Stimulated activated CD4-positive, alpha-beta T cell treated with anti-CD3 and anti-CD28 coated beads, Interleukin-4, amount 100 ng/mL, for 24 hours (primary cell): ENCODE measurements at regions not wholly inside any gene's neighbourhood (a gene's known extent, or its start where the extent isn't known, plus 50 kb on each side); places are given as distances from the start of the nearest gene placed in this dataset.
A peak's percentile ranks its signal among the peaks of the same experiment; 100 is the strongest.
"Not testable (repeated sequence)": the region's sequence is repeated elsewhere in the genome, so short reads cannot be mapped to it uniquely, and the experiment has no call there.

ENCODE experiments used
- DNase-seq: peaks from one replicate; pipeline ENCODE4 v3.0.0-alpha.2; 2020

DNA sequence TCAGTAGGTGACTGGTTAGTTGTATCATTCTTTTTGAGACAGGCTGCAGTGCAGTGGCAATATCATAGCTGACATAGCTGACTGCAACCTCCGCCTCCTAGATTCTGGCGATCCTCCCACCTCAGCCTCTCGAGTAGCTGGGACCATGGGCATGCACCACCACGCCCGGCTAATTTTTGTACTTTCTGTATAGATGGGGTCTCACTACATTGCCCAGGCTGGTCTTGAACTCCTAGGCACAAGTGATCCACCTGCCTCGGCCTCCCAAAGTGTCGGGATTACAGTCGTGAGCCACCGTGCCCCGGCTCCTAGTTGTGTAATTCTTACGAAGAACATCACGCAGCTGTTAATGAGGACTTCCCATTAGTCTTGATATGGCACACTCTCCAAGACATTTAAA is 123.4 kb upstream of the VKORC1L1 start:
- DNase-seq: no peak

DNA sequence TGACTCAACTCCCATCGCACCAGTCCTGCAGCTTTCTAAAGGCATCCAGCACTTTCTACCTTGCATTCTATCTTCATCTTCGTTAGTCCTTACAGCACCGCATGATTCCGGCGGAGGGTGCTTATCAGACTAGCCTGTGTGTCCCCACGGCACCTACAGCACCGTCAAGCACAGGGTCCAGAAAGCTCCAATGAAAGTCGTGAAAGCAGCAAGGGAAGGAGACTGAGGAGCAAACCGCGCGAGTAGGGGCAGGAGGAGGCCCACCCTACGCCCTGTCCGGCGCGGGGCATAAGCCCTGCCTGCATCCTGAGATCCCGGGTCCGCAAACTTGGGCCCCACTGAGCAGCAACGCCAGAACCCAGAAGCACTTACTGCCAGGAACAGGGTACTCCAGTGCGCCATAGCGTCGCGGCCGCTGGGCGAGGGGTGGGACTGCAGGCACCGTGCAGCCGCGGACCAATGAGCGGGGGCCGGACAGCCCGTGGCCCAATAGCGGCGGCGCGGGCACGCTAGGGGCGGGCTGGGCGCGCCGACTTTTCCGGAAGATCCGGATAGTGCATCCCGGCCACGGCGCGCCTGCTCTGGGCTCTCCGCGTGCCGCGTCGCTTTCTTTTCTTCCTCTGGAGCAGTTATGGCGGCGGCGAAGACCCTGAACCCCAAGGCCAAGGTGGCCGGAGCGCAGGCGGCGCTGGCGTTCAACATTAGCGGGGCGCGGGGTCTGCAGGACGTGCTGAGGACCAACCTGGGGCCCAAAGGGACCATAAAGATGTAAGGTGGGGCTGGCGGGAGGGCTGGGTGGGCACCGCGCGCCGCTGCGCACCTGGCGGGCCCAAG is 122.1 kb upstream of the VKORC1L1 start:
- peak; percentile 88 for DNase-seq

DNA sequence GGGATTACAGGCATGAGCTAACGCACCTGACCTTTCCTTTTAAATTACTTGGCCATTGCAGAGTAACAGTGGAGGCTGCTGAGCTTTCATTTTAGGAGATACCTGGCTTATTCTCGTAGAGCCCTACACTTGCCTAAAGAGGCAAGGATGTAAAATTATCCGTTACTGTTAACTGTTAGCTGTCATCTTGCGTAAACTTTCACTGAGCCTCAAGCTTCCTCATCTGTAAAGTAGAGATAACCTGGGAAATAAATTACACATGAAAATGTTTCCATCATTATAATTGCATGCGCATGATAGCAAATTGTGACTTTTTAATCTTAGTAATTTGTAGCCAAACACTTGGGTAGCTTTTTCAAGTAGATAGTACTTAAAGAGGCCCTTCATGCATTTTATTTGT is 118.8 kb upstream of the VKORC1L1 start:
- DNase-seq: not testable (repeated sequence)

DNA sequence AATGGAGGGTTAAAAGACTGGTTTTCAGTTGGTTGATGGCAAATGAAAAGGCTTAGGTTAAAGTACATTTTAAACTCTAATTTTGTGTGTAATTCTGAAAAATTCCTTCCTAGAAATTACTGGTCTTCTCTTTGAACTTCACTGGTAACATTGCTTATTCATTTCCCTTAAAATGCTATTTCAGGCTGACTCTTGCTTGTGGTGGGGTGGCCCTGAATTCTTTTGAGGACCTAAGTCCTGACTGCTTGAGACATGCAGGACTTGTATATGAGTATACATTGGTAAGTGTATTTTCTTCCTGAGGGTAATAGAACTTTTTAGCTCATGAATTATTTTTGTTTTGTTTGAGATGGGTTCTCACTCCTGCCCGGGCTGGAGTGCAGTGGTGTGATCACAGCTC is 113.9 kb upstream of the VKORC1L1 start:
- not testable (repeated sequence) for DNase-seq

DNA sequence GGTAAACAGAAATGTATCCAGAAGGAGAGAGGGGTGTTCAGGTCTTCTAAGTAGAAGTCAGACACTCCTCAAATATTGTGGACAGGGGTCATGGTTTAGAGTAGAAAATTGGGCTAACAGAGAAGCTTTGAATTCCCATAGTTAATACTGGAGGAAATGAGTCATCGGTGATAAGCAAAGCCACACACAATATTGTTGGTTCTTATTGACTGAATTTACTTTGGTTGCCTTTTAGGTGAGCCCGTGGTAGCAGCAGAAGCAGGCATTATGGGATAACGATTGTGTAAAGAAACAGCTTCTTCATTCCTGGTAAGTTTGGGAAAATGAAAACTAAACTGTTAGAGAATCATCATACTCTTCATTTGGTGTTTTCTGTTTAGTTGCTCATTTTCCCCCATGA is 110.2 kb upstream of the VKORC1L1 start:
- DNase-seq: not testable (repeated sequence)

DNA sequence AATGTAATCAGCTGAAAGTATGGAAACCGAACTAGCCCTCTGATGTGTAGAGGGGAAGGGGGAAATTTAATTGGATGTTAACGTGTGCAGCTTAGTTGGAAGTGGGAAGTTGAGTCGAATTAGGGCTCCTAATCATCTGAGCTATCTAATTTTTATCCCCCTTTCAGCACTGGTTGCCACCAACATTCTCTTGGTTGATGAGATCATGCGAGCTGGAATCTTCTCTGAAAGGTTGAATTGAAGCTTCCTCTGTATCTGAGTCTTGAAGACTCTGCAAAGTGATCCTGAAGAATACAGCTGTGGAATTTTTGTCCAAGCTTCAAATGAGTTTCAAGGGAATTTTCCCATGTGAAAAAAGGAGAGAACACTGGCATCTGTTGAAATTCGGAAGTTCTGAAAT is 109.8 kb upstream of the VKORC1L1 start:
- DNase-seq: not testable (repeated sequence)

DNA sequence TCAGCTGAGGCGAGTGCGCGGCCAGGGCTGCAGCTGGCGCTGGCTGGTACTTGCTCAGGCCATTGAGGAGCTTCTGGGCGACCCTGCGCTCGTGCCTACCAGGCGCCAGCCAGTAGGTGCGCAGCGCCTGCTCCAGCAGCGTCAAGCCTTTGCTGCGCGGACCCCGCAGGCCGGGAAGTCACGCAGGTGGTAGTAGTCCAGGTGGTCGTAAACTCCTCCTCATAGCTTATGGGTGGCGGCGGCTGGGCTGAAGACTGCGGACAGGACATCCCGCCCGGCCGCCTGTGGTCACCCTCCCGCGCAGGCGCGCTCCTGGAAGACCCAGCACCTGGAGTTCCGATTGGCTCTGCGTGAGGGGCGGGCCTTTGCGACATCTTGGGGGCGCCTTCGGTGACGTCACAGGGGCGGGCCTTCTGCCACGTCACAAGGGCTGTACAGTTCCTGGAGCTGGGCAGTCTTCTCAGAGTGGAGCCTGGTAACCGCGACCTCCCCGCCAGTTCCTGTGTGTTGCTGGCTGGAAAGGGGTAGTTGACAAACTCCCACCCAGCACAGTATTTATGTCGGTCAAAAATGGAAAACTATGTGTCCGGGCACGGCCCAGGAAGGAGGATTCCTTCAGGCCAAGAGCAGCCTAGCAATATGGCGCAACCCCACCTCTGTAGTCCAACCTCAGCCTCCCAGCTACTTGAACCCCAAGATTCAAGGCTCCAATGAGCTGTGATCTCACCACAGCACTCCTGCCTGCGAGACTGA is 102.2 kb upstream of the VKORC1L1 start:
- peak; percentile 93 for DNase-seq

DNA sequence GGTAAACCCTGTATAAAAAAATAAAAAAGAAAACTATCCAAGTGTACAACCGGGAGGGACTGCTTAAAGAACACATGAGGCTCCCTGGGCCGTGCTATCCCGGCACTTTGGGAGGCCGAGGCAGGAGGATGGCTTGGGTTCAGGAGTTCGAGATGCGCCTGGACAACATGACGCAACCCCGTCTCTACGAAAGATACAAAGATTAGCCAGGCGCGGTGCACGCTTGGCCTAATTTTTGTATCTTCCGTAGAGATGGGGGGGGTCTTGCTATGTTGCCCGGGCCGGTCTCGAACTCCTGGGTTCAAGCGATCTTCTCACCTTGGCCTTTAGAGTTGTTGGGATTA is 101.7 kb upstream of the VKORC1L1 start:
- not testable (repeated sequence) for DNase-seq

DNA sequence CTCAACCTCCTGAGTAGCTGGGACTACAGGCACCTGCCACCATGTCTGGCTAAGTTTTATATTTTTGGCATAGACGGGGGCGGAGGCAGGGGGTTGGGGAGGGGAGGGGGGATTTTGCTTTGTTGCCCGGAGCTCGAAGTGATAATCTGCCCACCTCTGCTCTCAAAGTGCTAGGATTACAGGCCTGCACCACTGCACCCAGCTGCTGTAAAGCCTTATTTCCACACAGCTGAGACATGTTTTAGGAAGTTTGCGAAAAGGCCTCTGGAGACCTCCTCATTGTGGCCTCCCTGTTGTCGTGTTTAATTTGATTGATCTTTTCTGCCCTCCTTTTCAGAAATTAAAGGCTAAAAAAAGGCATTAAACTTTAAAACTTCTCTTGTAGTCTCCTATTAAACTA is 96.2 kb upstream of the VKORC1L1 start:
- not testable (repeated sequence) for DNase-seq

DNA sequence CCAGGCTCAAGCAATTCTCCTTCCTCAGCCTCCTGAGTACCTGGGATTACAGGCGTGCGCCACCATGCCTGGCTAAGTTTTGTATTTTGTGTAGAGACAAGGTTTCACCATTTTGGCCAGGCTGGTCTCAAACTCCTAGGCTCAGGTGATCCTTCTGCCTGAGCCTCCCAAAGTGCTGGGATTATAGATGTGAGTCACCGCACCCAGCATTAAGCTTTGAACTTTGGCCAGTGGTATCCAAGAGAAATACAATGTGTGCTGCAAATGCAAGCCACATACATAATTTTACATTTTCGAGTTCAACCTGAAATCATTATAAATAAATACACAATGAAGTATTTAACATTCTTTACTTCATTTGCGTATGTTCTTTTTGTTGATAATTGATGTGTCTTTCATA is 82.9 kb upstream of the VKORC1L1 start:
- not testable (repeated sequence) for DNase-seq

DNA sequence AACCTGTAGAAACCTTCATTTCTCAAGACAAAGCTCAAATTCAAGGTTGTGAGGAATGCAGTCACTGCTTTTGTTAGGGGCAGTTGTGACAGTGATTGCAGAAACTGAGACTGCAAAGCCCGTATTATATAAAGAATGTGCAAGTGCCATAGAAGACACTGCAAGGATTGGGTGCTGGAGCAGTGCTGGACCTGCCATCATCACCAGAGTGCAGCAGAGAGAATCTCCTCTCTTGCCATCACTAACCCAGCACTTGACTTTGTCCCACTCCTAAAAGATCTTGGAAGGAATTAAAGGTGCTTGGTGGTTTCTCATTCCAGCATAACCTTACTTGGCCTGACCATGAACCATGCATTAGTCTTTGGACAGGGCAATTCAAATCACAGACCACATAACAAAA is 81.1 kb upstream of the VKORC1L1 start:
- DNase-seq: not testable (repeated sequence)

DNA sequence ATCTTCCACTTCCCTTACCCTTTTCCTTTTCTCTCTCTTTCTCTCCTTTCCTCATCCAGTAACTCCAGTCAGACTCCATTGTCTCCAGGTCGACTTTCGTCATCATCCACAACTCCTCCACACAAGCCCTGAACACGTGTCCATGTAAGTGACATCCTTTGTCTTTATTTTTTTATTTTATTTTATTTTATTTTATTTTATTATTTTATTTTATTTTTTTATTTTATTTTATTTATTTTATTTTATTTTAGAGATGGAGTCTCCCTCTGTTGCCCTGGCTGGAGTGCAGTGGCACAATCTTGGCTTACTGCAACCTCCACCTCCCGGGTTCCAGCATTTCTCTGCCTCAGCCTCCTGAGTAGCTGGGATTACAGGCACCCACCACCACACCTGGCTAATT is 80.1 kb upstream of the VKORC1L1 start:
- not testable (repeated sequence) for DNase-seq

DNA sequence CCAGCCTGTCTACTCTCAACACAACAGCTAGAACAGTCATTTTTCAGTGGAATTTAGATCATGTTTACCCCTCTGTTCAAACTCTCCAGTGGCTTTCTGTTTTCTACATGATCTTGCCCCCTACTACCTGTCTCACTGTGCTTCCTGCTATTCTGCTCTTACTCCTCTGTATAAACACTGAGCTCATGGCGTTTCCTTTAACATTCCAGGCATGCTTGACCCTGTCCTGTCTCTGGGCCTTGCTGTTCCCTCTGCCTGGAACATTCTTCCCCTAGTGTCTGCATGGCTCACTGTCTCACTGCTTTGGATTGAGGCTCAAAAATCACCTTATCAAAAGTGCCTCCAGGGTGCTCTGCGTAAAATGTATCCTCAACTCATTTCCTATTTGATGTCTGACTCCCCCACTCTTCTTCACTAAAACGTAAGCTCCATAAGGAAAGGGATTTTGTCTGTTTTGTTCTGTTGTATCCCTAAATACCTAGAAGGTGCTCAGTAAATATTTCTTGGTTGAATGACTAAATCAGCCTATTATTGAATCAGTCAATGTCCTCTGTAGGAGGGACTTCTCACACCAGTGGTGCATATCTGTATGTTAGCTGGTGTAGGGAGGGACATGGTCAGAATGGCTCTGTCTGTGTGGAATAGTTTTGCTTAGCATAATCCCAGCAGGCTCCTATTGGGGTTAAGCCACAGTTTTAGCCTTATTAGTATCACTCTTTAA is 78.0 kb upstream of the VKORC1L1 start:
- not testable (repeated sequence) for DNase-seq

DNA sequence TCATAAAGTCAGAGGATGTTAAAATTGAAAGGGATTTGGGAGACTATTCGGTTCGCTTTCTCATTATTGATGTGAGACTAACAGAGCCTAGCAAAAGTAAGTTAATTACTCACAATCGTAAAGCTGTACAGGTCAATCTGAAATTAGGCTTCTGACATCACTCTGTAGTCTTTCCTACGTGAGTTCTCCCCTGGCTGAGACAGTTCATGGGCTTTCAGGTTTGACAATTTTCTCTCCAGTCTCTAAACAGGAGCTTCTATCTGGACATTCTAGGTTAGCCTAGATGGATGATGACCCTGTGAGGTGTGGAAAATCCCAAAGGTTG is 77.5 kb upstream of the VKORC1L1 start:
- not testable (repeated sequence) for DNase-seq

DNA sequence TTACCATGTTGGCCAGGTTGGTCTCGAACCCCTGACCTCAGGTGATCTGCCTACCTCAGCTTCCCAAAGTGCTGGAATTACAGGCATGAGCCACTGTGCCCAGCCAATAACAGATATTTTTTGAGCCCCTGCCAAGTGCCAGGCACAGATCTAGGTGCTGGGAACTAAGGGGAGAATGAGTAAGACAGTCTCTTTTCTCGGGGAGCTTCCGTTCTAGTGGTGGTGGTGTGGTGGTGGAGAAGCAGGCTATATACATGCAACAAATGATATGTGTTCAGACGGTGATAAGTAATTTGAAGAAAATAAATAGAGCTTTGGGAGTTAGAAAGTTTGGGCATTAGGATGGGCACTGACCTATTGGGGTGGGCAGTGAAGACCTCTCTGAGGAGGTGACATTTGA is 76.7 kb upstream of the VKORC1L1 start:
- DNase-seq: no peak

DNA sequence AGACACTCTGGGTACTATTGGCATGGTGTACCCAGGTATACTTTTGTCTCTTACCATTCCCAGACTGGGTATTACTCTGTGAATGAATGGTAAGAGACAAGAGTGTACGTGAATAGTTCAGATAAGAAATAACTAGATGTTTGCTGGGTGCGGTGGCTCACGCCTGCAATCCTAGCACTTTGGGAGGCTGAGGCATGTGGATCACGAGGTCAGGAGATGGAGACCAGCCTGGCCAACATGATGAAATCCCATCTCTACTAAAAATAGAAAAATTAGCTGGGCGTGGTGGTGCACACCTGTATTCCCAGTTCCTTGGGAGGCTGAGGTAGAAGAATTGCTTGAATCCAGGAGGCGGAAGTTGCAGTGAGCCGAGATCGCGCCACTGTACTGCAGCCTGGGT is 75.8 kb upstream of the VKORC1L1 start:
- DNase-seq: not testable (repeated sequence)

DNA sequence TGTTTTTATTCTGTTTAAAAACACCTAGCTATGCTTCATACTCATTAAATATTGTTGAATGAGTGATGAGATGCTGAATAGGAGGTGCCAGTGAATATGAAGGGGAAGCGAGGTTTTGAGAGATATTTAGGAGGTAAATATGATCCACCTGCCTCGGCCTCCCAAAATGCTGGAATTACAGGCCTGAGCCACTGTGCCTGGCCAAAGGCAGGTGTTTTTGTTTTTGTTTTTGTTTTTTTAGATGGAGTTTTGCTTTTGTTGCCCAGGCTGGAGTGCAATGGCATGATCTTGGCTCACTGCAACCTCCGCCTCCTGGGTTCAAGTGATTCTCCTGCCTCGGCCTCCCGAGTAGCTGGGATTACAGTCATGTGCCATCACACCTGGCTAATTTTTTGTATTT is 75.3 kb upstream of the VKORC1L1 start:
- DNase-seq: not testable (repeated sequence)

DNA sequence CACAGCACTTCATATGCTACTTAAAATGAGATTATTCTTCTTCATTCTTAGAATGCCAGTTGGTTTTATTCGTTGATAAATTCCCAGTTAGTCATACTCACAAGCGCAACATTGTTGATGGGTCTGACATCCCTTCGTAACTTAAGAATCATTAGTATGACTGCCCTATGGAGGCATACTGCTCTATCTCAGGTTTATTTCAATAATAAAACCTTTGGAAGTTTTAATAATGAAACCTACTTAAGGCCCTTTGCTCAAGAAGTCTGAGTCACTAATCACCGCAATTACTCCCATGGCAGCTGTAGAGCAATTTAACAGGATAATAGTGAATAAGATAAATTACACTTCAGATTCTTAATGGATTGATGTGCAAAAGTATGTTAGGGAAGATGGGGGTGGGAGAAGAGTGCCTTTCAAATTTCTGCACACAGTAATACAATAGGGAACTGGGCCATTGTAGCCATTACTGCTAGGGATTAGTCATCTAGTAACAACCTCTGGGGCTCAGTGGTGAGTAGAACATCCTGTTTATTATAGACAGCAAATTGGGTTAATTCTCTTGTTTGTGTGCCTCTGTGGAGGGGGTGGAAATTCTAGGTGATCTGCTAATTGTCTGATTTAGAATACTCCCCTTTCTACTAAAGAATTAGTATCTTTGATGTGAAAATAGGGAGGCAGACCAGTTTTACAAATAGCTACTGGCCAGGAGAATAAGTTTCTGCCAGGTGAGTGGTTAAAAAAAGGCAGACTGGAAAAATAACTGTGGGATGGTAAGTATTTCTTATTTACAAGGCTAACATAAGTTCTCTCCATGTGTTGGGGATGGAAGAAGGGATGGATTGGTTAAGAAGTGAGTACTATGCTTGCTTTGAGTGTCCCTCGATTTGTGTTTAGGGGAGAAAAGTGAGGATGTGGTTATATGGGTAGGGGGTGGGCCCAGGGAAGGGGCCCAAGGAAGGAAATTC is 74.5 kb upstream of the VKORC1L1 start:
- DNase-seq: no peak

DNA sequence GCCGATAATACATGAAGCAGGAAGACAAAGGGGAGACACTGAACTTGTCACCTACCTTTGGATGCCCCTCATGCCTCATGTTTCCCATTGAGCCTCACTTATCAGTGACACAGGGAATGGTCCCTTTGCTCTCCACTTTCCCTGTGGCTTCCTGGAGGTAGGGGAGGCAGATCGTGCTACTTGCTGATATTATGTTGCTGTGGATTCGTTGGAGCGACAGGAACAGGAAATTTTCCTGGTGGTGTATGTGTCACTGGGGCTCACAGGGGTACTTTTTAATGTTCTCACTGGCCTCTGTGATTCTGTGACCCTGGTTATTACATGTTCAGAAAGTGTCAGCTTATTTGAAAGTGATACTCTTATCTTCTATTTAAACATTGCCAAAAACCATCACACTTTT is 72.7 kb upstream of the VKORC1L1 start:
- DNase-seq: not testable (repeated sequence)

DNA sequence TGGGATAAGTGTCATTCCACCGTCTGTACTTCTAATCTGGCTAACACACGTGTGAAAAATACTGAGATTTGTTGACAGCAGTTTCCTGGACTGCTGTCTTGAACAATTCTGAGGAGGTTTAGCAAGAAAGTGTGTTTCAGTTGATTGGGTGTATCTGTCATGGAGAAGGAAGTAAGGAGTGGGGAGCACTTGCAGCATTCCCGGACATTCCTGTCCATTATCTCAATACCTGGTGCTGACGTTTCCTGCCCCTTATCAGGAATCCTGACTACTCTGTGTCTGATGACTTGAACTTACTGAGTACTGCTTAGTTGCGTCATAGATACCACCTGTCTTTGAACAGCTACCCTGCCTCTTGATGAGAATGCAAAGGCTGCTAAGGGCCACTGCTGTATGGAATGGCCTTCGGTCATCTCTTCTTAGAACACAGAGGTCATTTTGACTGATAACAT is 72.0 kb upstream of the VKORC1L1 start:
- no peak for DNase-seq

DNA sequence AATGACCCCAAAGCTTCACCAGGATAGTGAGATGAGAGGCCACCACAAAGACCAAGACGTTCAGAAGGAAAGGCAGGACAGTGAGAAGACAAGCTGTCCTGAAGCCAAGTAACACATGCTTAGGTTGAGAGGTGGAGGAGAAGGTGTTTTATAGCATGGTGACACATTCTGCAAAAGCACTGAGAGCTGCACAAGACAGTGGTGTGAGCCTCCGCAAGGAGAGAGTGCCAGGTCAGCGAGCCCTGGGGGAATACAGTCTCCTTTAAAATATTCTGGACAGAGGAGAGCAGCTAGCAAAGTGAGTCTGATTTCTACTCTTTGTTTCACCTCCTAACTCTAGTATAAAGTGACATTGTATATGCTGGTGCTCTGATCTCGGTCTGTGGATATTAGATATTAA is 68.0 kb upstream of the VKORC1L1 start:
- no peak for DNase-seq

DNA sequence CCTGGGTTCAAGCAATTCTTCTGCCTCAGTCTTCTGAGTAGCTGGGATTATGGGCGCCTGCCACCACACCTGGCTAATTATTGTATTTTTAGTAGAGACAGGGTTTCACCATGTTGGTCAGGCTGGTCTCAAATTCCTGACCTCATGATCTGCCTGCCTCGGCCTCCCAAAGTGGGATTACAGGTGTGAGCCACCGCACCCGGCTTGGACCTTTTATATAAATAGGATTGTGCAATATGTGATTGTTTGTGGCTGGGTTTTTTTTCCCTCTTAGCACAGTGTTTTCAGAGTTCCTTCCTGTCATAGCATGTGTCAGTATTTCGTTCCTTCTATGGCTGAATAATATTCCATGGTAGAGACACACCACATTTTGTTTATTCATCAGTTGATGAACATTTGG is 65.8 kb upstream of the VKORC1L1 start:
- not testable (repeated sequence) for DNase-seq
